ENCODE measurements at regions not wholly inside any gene's neighbourhood (a gene's known extent, or its start where the extent isn't known, plus 50 kb on each side); places are given as distances from the start of the nearest gene placed in this dataset.

GRCh38 chr10:113987156-113987555, 56.5 kb upstream of the ADRB1 start:
- H3K36me3 ChIP-seq (replicated peaks in 1 of 2; ENCODE audit: control insufficient read depth in 1 of 2, insufficient read depth in 2 of 2, low read length in 2 of 2): no peaks in the 10 kb centered on the region
- Mint-ChIP-seq H3K9me3 (peaks cover 0 to 16% (median 2%) of the 10 kb centered on the region in 7 donors), H3K36me3 (peaks cover 0 to 9% of the 10 kb centered on the region in 2 donors), H3K4me1 (peaks cover 49% of the 10 kb centered on the region), H3K27ac (peak overlapping the region in 3 of 7 donors; percentile 63 to 76 (median 70)), H3K4me3 (no peak overlapping the region), H3K27me3 (ENCODE audit: low read depth in 3 of 3) (peaks cover 0 to 4% (median 3%) of the 10 kb centered on the region in 3 donors)
- no peaks in the 10 kb centered on the region for H4K20me1 ChIP-seq (ENCODE audit: insufficient read depth, low read length)
- H3K9me3 ChIP-seq (replicated peaks in 1 of 2; ENCODE audit: control insufficient read depth in 1 of 2, insufficient read depth in 1 of 2, low read length in 2 of 2): no peaks in the 10 kb centered on the region
- H3K4me3 ChIP-seq (replicated peaks in 1 of 3; ENCODE audit: low read depth in 2 of 3, low read length in 3 of 3): no peak overlapping the region
- no peak overlapping the region for H2AFZ ChIP-seq (ENCODE audit: insufficient read depth, low read depth, low read length, poor library complexity, severe bottlenecking)
- no peak overlapping the region for H3K27ac ChIP-seq (ENCODE audit: low read depth in 1 of 2, low read length in 2 of 2)
- no peaks in the 10 kb centered on the region for H3K79me2 ChIP-seq (ENCODE audit: insufficient read depth, low read length)
- H3K4me2 ChIP-seq (replicated peaks; ENCODE audit: extremely low read depth, low read length, poor library complexity, severe bottlenecking): no peak overlapping the region
- no peak for DNase-seq
- WGBS (ENCODE audit: insufficient coverage): 100% methylated on average over 1 of the region's 3 CpGs
- no peaks in the 10 kb centered on the region for H3K27me3 ChIP-seq (ENCODE audit: control insufficient read depth in 2 of 2, insufficient read depth in 2 of 2, low read length in 2 of 2)
- no peak overlapping the region for H3K9ac ChIP-seq (ENCODE audit: insufficient read depth, low read length, poor library complexity, severe bottlenecking)
- peaks cover 30 to 50% of the 10 kb centered on the region in 2 donors for H3K4me1 ChIP-seq (ENCODE audit: control insufficient read depth in 1 of 2, insufficient read depth in 2 of 2, low read length in 2 of 2)
- TF ChIP-seq CTCF (IDR thresholded peaks at IDR 0.05): no peak
- intact Hi-C loops (cut with micrococcal nuclease): loop anchor here in 1 of 2 donors (10.0 kb wide), 1 partner anchor 58 kb away; the partner anchor contains the start of gene ADRB1

- Histone ChIP-seq H2AFZ (ENCODE audit: insufficient read depth, low read depth, low read length, poor library complexity, severe bottlenecking) (no peak overlapping the region), H4K20me1 (ENCODE audit: insufficient read depth, low read length) (no peaks in the 10 kb centered on the region), H3K27ac (ENCODE audit: low read depth in 1 of 2, low read length in 2 of 2) (no peak overlapping the region), H3K36me3 (replicated peaks in 1 of 2; ENCODE audit: control insufficient read depth in 1 of 2, insufficient read depth in 2 of 2, low read length in 2 of 2) (no peaks in the 10 kb centered on the region), H3K27me3 (ENCODE audit: control insufficient read depth in 2 of 2, insufficient read depth in 2 of 2, low read length in 2 of 2) (no peaks in the 10 kb centered on the region), H3K4me2 (replicated peaks; ENCODE audit: extremely low read depth, low read length, poor library complexity, severe bottlenecking) (peak overlapping the region; percentile 38), H3K9me3 (replicated peaks in 1 of 2; ENCODE audit: control insufficient read depth in 1 of 2, insufficient read depth in 1 of 2, low read length in 2 of 2) (no peaks in the 10 kb centered on the region), H3K4me3 (replicated peaks in 1 of 3; ENCODE audit: low read depth in 2 of 3, low read length in 3 of 3) (peak overlapping the region in 1 of 3 experiments; percentile 15), H3K9ac (ENCODE audit: insufficient read depth, low read length, poor library complexity, severe bottlenecking) (no peak overlapping the region), H3K4me1 (ENCODE audit: control insufficient read depth in 1 of 2, insufficient read depth in 2 of 2, low read length in 2 of 2) (peaks cover 30 to 50% of the 10 kb centered on the region in 2 donors), H3K79me2 (ENCODE audit: insufficient read depth, low read length) (no peaks in the 10 kb centered on the region)
- H3K4me3 Mint-ChIP-seq: peak overlapping the region in 1 of 2 donors; percentile 52
- H3K9me3 Mint-ChIP-seq: peaks cover 0 to 17% (median 2%) of the 10 kb centered on the region in 7 donors
- H3K27me3 Mint-ChIP-seq (ENCODE audit: low read depth in 3 of 3): peaks cover 4% of the 10 kb centered on the region in 3 donors
- H3K27ac Mint-ChIP-seq: peak overlapping the region in 6 of 7 donors; percentile 10 to 76 (median 69)
- peaks cover 49% of the 10 kb centered on the region for H3K4me1 Mint-ChIP-seq
- no peak for TF ChIP-seq CTCF (IDR thresholded peaks at IDR 0.05)
- peaks cover 0 to 9% of the 10 kb centered on the region in 2 donors for H3K36me3 Mint-ChIP-seq
- WGBS (ENCODE audit: insufficient coverage): 17% methylated on average over 2 of the region's 2 CpGs
- intact Hi-C loops (cut with micrococcal nuclease): loop anchor here in 1 of 2 donors (10.0 kb wide), 1 partner anchor 57 kb away; the partner anchor contains the start of gene ADRB1
- peak; percentile 81 to 91 (median 91) for DNase-seq
Observed at GRCh38 chr10:113987805-113988204, 55.9 kb upstream of the ADRB1 start.
